T-cell (primary cell): ENCODE measurements at regions not wholly inside any gene's neighbourhood (a gene's known extent, or its start where the extent isn't known, plus 50 kb on each side); places are given as distances from the start of the nearest gene placed in this dataset.

Experiments
- ATAC-seq, 4 experiments: fragments of 200-7000 bp in 3 of 4; fragments of 150-1000 bp in 1 of 4; cut with Tn5 transposase; replicated peaks in 1 of 4; 1 replicate in 3 of 4; 2 replicates in 1 of 4; pipeline ENCODE4 v1.10.0; 2021; ENCODE audit warnings: moderate library complexity in 3 of 4, mild to moderate bottlenecking in 2 of 4, moderate number of reproducible peaks in 1 of 4
- CTCF ChIA-PET, 2 donors: fragments of 300-600 bp; sonication (Branson Sonifier 250); formaldehyde crosslinking; loops; one replicate each; lab custom pipeline; 2022; ENCODE audit warnings: antibody characterized with exemption in 2 of 2; lab: Charles Lee
- POLR2A ChIA-PET, 2 donors: fragments of 300-600 bp; sonication (Branson Sonifier 250); formaldehyde crosslinking; loops; one replicate each; lab custom pipeline; 2022; ENCODE audit warnings: antibody characterized with exemption in 2 of 2; lab: Charles Lee
- DNase-seq, 35 experiments: peaks; one replicate each; pipeline versions ENCODE4 v3.0.0 to v3.0.0-alpha.2; 2013 to 2023
- H3K27ac ChIP-seq: one replicate; pipeline ENCODE4 v1.5.1; 2013; ENCODE audit warnings: low read length
- H3K27me3 ChIP-seq, 2 experiments: replicated peaks in 1 of 2; 1 replicate in 1 of 2; 2 replicates in 1 of 2; pipeline versions ENCODE4 v1.6.1 to v1.7.0; 2013; ENCODE audit warnings: low read length in 1 of 2, mixed read lengths in 1 of 2; ENCODE audit not compliant: control insufficient read depth in 2 of 2, insufficient read depth in 2 of 2; ENCODE audit errors: extremely low read depth in 1 of 2
- H3K36me3 ChIP-seq, 2 donors: 1 replicate in 1 of 2; 2 replicates in 1 of 2; pipeline versions ENCODE4 v1.6.1 to v1.7.0; 2013; ENCODE audit warnings: low read length in 1 of 2; ENCODE audit not compliant: control insufficient read depth in 2 of 2, insufficient read depth in 1 of 2; ENCODE audit errors: extremely low read depth in 1 of 2
- H3K4me1 ChIP-seq, 2 experiments: 1 replicate in 1 of 2; 2 replicates in 1 of 2; pipeline versions ENCODE4 v1.6.1 to v1.7.0; 2013; ENCODE audit warnings: low read length in 2 of 2, mixed read lengths in 1 of 2; ENCODE audit not compliant: insufficient read depth in 2 of 2, control insufficient read depth in 1 of 2; ENCODE audit errors: extremely low read depth in 1 of 2
- H3K4me3 ChIP-seq, 2 donors: 1 replicate in 1 of 2; 2 replicates in 1 of 2; pipeline versions ENCODE4 v1.5.1 to v1.7.0; 2013; ENCODE audit warnings: mild to moderate bottlenecking in 2 of 2, low read length in 1 of 2, moderate library complexity in 1 of 2; ENCODE audit not compliant: control insufficient read depth in 1 of 2; ENCODE audit errors: extremely low read depth in 1 of 2
- H3K9me3 ChIP-seq: 2 replicates; pipeline ENCODE4 v1.7.0; 2013
- H3K27ac Mint-ChIP-seq, 2 donors: one replicate each; pipeline ENCODE4 v1.8.0; 2020 to 2021; ENCODE audit warnings: mild to moderate bottlenecking in 2 of 2, mixed read lengths in 2 of 2
- H3K27me3 Mint-ChIP-seq, 2 donors: one replicate each; pipeline ENCODE4 v1.8.0; 2021 to 2022; ENCODE audit warnings: mixed read lengths in 2 of 2
- H3K36me3 Mint-ChIP-seq: one replicate; pipeline ENCODE4 v1.8.0; 2021; ENCODE audit warnings: mixed read lengths
- H3K4me1 Mint-ChIP-seq, 3 donors: one replicate each; pipeline ENCODE4 v1.8.0; 2020 to 2022; ENCODE audit warnings: mixed read lengths in 3 of 3, mild to moderate bottlenecking in 1 of 3
- H3K4me3 Mint-ChIP-seq, 3 donors: one replicate each; pipeline ENCODE4 v1.8.0; 2020 to 2022; ENCODE audit warnings: mild to moderate bottlenecking in 3 of 3, mixed read lengths in 3 of 3, moderate library complexity in 3 of 3
- H3K9me3 Mint-ChIP-seq, 3 donors: one replicate each; pipeline ENCODE4 v1.8.0; 2020 to 2022; ENCODE audit warnings: mixed read lengths in 3 of 3
- WGBS: methylation state at CpG from one replicate; pipeline ENCODE4 v1.1.5; 2013; ENCODE audit warnings: missing lambda C conversion rate; ENCODE audit not compliant: insufficient coverage; 5-methylcytosine and 5-hydroxymethylcytosine counted together

DNA sequence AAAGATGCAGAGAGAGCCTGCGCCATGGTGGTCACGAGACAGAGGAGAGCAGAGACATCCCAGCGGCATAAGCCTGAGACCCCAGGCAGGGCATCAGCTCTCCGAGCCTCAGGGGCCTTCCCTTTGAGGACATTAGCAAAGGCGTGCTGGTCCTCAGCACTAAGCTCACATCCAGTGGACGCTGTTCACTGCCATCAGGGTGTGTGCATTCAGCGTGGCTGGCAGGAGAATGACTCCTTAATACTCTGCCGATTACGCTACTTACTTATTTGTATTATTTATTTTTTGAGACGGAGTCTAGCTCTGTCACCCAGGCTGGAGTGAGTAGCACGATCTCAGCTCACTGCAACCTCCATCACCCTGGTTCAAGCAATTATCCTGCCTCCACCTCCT, 290.2 kb downstream of the KLF6 start:
- H3K4me3 ChIP-seq: no peak overlapping the region
- CTCF ChIA-PET: no interaction called here
- H3K36me3 Mint-ChIP-seq: no peaks in the 10 kb centered on the region

DNA sequence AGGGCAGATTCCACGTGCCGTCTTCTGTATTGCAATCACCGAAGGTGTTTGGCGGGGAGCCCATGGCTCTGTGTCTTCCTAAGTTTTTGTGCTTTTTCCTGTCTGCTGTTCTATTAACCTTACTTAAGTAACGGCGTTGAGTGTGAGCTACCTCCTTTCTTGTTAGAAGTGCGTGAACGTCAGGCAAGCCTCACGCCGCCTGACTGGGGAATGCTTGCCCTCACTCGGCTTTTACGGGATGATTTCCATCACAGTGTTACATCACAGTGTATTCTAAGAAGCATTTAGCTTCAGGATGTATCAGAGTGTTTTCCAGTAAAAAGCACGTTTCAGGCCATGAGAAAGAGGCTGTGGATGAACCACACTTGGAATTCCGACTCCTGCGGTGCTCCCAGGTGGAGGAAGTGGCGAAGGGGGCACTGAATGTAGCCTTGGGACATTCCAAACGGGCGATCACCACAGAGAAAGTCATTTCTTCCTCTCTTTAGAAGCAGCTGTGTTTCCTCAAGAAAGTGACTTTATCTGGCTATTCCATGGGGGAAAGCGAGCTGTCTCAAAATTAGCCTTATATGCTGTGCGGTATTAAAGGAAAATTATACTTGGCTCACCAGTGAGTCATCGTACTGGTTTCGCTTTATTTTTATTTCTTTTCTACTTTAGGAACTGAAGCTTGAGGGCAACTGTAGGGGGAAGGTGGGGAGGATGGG, 290.7 kb downstream of the KLF6 start:
- no peak for ATAC-seq
- Mint-ChIP-seq H3K27me3 (peaks cover 22 to 28% of the 10 kb centered on the region in 2 donors), H3K9me3 (peaks cover 0 to 9% (median 7%) of the 10 kb centered on the region in 3 donors), H3K36me3 (no peaks in the 10 kb centered on the region), H3K4me3 (no peak overlapping the region), H3K4me1 (no peaks in the 10 kb centered on the region), H3K27ac (no peak overlapping the region)
- Histone ChIP-seq H3K36me3 (no peaks in the 10 kb centered on the region), H3K27ac (no peak overlapping the region), H3K9me3 (no peaks in the 10 kb centered on the region), H3K4me3 (no peak overlapping the region), H3K4me1 (no peaks in the 10 kb centered on the region), H3K27me3 (peaks cover 0 to 14% of the 10 kb centered on the region in 2 experiments)
- 91% methylated on average over 13 of the region's 22 CpGs for WGBS
- ChIA-PET CTCF (no interaction called here), POLR2A (no interaction called here)
- no peak for DNase-seq

More for the DNA sequence above, 290.2 kb downstream of the KLF6 start:
- Mint-ChIP-seq H3K27me3 (peaks cover 22 to 28% of the 10 kb centered on the region in 2 donors), H3K4me1 (no peaks in the 10 kb centered on the region), H3K9me3 (peaks cover 0 to 4% (median 3%) of the 10 kb centered on the region in 3 donors), H3K27ac (no peak overlapping the region), H3K4me3 (no peak overlapping the region)
- 89% methylated on average over 5 of the region's 11 CpGs for WGBS
- H3K9me3 ChIP-seq: no peaks in the 10 kb centered on the region
- DNase-seq (no peak), ATAC-seq (no peak)
- H3K4me1 ChIP-seq: no peaks in the 10 kb centered on the region
- no peak overlapping the region for H3K27ac ChIP-seq
- POLR2A ChIA-PET: no interaction called here
- no peaks in the 10 kb centered on the region for H3K36me3 ChIP-seq
- peaks cover 0 to 14% of the 10 kb centered on the region in 2 experiments for H3K27me3 ChIP-seq

GRCh38 chr10:3493621-3494020, 291.4 kb downstream of the KLF6 start:
- H3K27ac Mint-ChIP-seq: no peak overlapping the region
- ChIA-PET CTCF (no interaction called here), POLR2A (no interaction called here)
- no peak overlapping the region for H3K27ac ChIP-seq
- peaks cover 3 to 15% (median 7%) of the 10 kb centered on the region in 3 donors for H3K9me3 Mint-ChIP-seq
- no CpG with 5 or more reads among the region's 1 CpG for WGBS
- DNase-seq (no peak), ATAC-seq (no peak)
- no peaks in the 10 kb centered on the region for H3K36me3 ChIP-seq
- peaks cover 22 to 28% of the 10 kb centered on the region in 2 donors for H3K27me3 Mint-ChIP-seq
- no peak overlapping the region for H3K4me3 ChIP-seq
- H3K4me1 Mint-ChIP-seq: no peaks in the 10 kb centered on the region
- H3K27me3 ChIP-seq: peaks cover 0 to 14% of the 10 kb centered on the region in 2 experiments
- no peaks in the 10 kb centered on the region for H3K36me3 Mint-ChIP-seq
- no peaks in the 10 kb centered on the region for H3K4me1 ChIP-seq
- H3K9me3 ChIP-seq: no peaks in the 10 kb centered on the region
- H3K4me3 Mint-ChIP-seq: no peak overlapping the region

GRCh38 chr10:3491571-3491970, 293.4 kb downstream of the KLF6 start:
- Mint-ChIP-seq H3K27me3 (peaks cover 13 to 25% of the 10 kb centered on the region in 2 donors), H3K27ac (no peak overlapping the region), H3K4me1 (peaks cover 0 to 2% (median 0%) of the 10 kb centered on the region in 3 donors), H3K4me3 (no peak overlapping the region), H3K9me3 (peaks cover 3 to 18% (median 7%) of the 10 kb centered on the region in 3 donors), H3K36me3 (no peaks in the 10 kb centered on the region)
- CTCF ChIA-PET: no interaction called here
- Histone ChIP-seq H3K27me3 (peaks cover 0 to 20% of the 10 kb centered on the region in 2 experiments), H3K9me3 (no peaks in the 10 kb centered on the region), H3K4me1 (no peaks in the 10 kb centered on the region), H3K36me3 (no peaks in the 10 kb centered on the region), H3K4me3 (no peak overlapping the region), H3K27ac (no peak overlapping the region)
- no CpG with 5 or more reads among the region's 4 CpGs for WGBS
- POLR2A ChIA-PET: no interaction called here
- DNase-seq: no peak
- ATAC-seq: no peak

DNA sequence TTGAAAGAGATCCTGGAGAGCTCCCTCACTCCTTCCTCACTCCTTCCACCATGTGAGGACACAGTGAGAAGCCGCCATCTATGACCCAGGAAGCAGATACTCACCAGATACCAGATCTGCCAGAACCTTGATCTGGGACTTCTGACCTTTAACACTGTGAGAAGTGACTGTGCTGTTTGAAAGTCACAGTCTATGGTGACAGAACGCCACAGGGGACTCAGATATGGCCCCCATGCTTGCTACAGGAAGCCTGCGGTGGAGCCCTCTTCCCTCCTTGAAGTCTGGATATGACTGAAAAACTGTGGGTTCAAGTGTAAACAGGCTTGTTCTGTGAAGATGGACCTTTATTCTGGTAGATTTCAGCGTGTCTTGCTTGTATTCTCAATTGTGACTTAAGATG, 297.8 kb downstream of the KLF6 start:
- Histone ChIP-seq H3K27me3 (peaks cover 0 to 7% of the 10 kb centered on the region in 2 experiments), H3K4me3 (no peak overlapping the region), H3K9me3 (no peaks in the 10 kb centered on the region), H3K27ac (no peak overlapping the region), H3K4me1 (peaks cover 12 to 13% of the 10 kb centered on the region in 2 experiments), H3K36me3 (no peaks in the 10 kb centered on the region)
- H3K4me3 Mint-ChIP-seq: no peak overlapping the region
- CTCF ChIA-PET: no interaction called here
- peaks cover 3 to 18% (median 7%) of the 10 kb centered on the region in 3 donors for H3K9me3 Mint-ChIP-seq
- WGBS: 52% methylated on average over 2 of the region's 4 CpGs
- H3K36me3 Mint-ChIP-seq: no peaks in the 10 kb centered on the region
- ATAC-seq (no peak), DNase-seq (no peak)
- POLR2A ChIA-PET: no interaction called here
- no peak overlapping the region for H3K27ac Mint-ChIP-seq
- H3K27me3 Mint-ChIP-seq: peaks cover 0 to 2% of the 10 kb centered on the region in 2 donors
- peaks cover 10 to 23% (median 11%) of the 10 kb centered on the region in 3 donors for H3K4me1 Mint-ChIP-seq

GRCh38 chr10:3486346-3487065, 298.5 kb downstream of the KLF6 start:
- Mint-ChIP-seq H3K9me3 (peaks cover 3 to 18% (median 7%) of the 10 kb centered on the region in 3 donors), H3K4me3 (no peak overlapping the region)
- peaks cover 12 to 13% of the 10 kb centered on the region in 2 experiments for H3K4me1 ChIP-seq

More at GRCh38 chr10:3486346-3487065, 298.5 kb downstream of the KLF6 start:
- Histone ChIP-seq H3K9me3 (no peaks in the 10 kb centered on the region), H3K4me3 (no peak overlapping the region), H3K36me3 (no peaks in the 10 kb centered on the region), H3K27ac (no peak overlapping the region), H3K27me3 (peaks cover 0 to 10% of the 10 kb centered on the region in 2 experiments)
- H3K4me1 Mint-ChIP-seq: peaks cover 10 to 23% (median 11%) of the 10 kb centered on the region in 3 donors
- POLR2A ChIA-PET: no interaction called here
- 78% methylated on average over 5 of the region's 12 CpGs for WGBS
- ATAC-seq (no peak), DNase-seq (no peak)
- H3K36me3 Mint-ChIP-seq: no peaks in the 10 kb centered on the region
- H3K27me3 Mint-ChIP-seq: peaks cover 0 to 2% of the 10 kb centered on the region in 2 donors
- H3K27ac Mint-ChIP-seq: no peak overlapping the region
- CTCF ChIA-PET: no interaction called here
